ENCODE measurements at regions not wholly inside any gene's neighbourhood (a gene's known extent, or its start where the extent isn't known, plus 50 kb on each side); places are given as distances from the start of the nearest gene placed in this dataset.

- no peak for DNase-seq (ENCODE audit: low spot score)
- ATAC-seq (ENCODE audit: insufficient number of reproducible peaks, low FRiP score, low read depth): no peak
- Histone ChIP-seq H3K4me1 (ENCODE audit: control insufficient read depth in 1 of 2, low read depth in 2 of 2) (no peaks in the 10 kb centered on the region), H3K4me3 (no peak overlapping the region), H3K9me3 (no peaks in the 10 kb centered on the region), H3K27ac (no peak overlapping the region), H3K36me3 (no peaks in the 10 kb centered on the region), H3K27me3 (replicated peaks; ENCODE audit: insufficient read depth) (no peaks in the 10 kb centered on the region)
- no peak for TF ChIP-seq CTCF (IDR thresholded peaks at IDR 0.05)
Observed at GRCh38 chr4:138521809-138522208, 279.7 kb upstream of the SLC7A11 start.

- H3K4me3 ChIP-seq: no peak overlapping the region
- H3K27ac ChIP-seq: no peak overlapping the region
- ATAC-seq (ENCODE audit: insufficient number of reproducible peaks, low FRiP score, low read depth): no peak
- no peaks in the 10 kb centered on the region for H3K9me3 ChIP-seq
- H3K36me3 ChIP-seq: no peaks in the 10 kb centered on the region
- DNase-seq (ENCODE audit: low spot score): no peak
- TF ChIP-seq CTCF (IDR thresholded peaks at IDR 0.05): no peak
- H3K4me1 ChIP-seq (ENCODE audit: control insufficient read depth in 1 of 2, low read depth in 2 of 2): no peaks in the 10 kb centered on the region
- H3K27me3 ChIP-seq (replicated peaks; ENCODE audit: insufficient read depth): no peaks in the 10 kb centered on the region
Observed at GRCh38 chr4:138519436-138519835, 277.3 kb upstream of the SLC7A11 start.

GRCh38 chr4:138513535-138513934 is 271.4 kb upstream of the SLC7A11 start:
- no peaks in the 10 kb centered on the region for H3K27me3 ChIP-seq (replicated peaks; ENCODE audit: insufficient read depth)
- H3K9me3 ChIP-seq: no peaks in the 10 kb centered on the region
- H3K27ac ChIP-seq: no peak overlapping the region
- H3K4me3 ChIP-seq: no peak overlapping the region
- ATAC-seq (ENCODE audit: insufficient number of reproducible peaks, low FRiP score, low read depth) (no peak), DNase-seq (ENCODE audit: low spot score) (no peak)
- no peak for TF ChIP-seq CTCF (IDR thresholded peaks at IDR 0.05)
- no peaks in the 10 kb centered on the region for H3K4me1 ChIP-seq (ENCODE audit: control insufficient read depth in 1 of 2, low read depth in 2 of 2)
- H3K36me3 ChIP-seq: no peaks in the 10 kb centered on the region

GRCh38 chr4:138512756-138513155 is 270.6 kb upstream of the SLC7A11 start:
- no peaks in the 10 kb centered on the region for H3K36me3 ChIP-seq
- DNase-seq (ENCODE audit: low spot score): no peak
- no peaks in the 10 kb centered on the region for H3K9me3 ChIP-seq
- H3K4me1 ChIP-seq (ENCODE audit: control insufficient read depth in 1 of 2, low read depth in 2 of 2): no peaks in the 10 kb centered on the region
- H3K4me3 ChIP-seq: no peak overlapping the region
- no peak for TF ChIP-seq CTCF (IDR thresholded peaks at IDR 0.05)
- H3K27me3 ChIP-seq (replicated peaks; ENCODE audit: insufficient read depth): no peaks in the 10 kb centered on the region
- ATAC-seq (ENCODE audit: insufficient number of reproducible peaks, low FRiP score, low read depth): no peak
- no peak overlapping the region for H3K27ac ChIP-seq

GRCh38 chr4:138510053-138510452 is 267.9 kb upstream of the SLC7A11 start:
- H3K27me3 ChIP-seq (replicated peaks; ENCODE audit: insufficient read depth): no peaks in the 10 kb centered on the region
- H3K9me3 ChIP-seq: no peaks in the 10 kb centered on the region
- TF ChIP-seq CTCF (IDR thresholded peaks at IDR 0.05): no peak
- H3K4me1 ChIP-seq (ENCODE audit: control insufficient read depth in 1 of 2, low read depth in 2 of 2): no peaks in the 10 kb centered on the region
- H3K27ac ChIP-seq: no peak overlapping the region
- H3K36me3 ChIP-seq: no peaks in the 10 kb centered on the region
- ATAC-seq (ENCODE audit: insufficient number of reproducible peaks, low FRiP score, low read depth) (no peak), DNase-seq (ENCODE audit: low spot score) (no peak)
- H3K4me3 ChIP-seq: no peak overlapping the region
